HUES64 (cell line): ENCODE measurements at regions not wholly inside any gene's neighbourhood (a gene's known extent, or its start where the extent isn't known, plus 50 kb on each side); places are given as distances from the start of the nearest gene placed in this dataset.

ENCODE experiments used
- H3K27ac ChIP-seq: 2 replicates; pipeline ENCODE4 v1.7.0; 2013; ENCODE audit warnings: low read depth, low read length, inconsistent platforms
- H3K27me3 ChIP-seq: 2 replicates; pipeline ENCODE4 v1.6.1; 2013; ENCODE audit warnings: mild to moderate bottlenecking, low read length; ENCODE audit not compliant: insufficient read depth
- H3K36me3 ChIP-seq: 2 replicates; pipeline ENCODE4 v1.6.1; 2013; ENCODE audit warnings: mild to moderate bottlenecking, low read length; ENCODE audit not compliant: insufficient read depth
- H3K4me1 ChIP-seq: 2 replicates; pipeline ENCODE4 v1.6.1; 2013; ENCODE audit warnings: mild to moderate bottlenecking, low read length, moderate library complexity; ENCODE audit not compliant: insufficient read depth
- H3K4me3 ChIP-seq: 2 replicates; pipeline ENCODE4 v1.5.1; 2013; ENCODE audit warnings: mild to moderate bottlenecking, low read length, moderate library complexity
- H3K9ac ChIP-seq: 2 replicates; pipeline ENCODE4 v1.6.1; 2013; ENCODE audit warnings: mild to moderate bottlenecking, low read depth, low read length
- H3K9me3 ChIP-seq: 2 replicates; pipeline ENCODE4 v1.6.1; 2013; ENCODE audit warnings: low read depth, low read length; ENCODE audit not compliant: insufficient read depth
- WGBS: fragments of 150-250, 120-280 bp; methylation state at CpG from one replicate; pipeline ENCODE4 v1.1.7; 2013; ENCODE audit warnings: missing lambda C conversion rate; 5-methylcytosine and 5-hydroxymethylcytosine counted together

GRCh38 chr3:20857636-20858035 is 671.6 kb upstream of the SGO1 start:
- no peaks in the 10 kb centered on the region for H3K36me3 ChIP-seq
- H3K9ac ChIP-seq: no peak overlapping the region
- H3K4me1 ChIP-seq: peaks cover 36% of the 10 kb centered on the region
- H3K27me3 ChIP-seq: no peaks in the 10 kb centered on the region; the same call in 1 of the 2 replicates
- WGBS: 85% methylated on average over 2 of the region's 2 CpGs
- H3K27ac ChIP-seq: no peak overlapping the region
- no peak overlapping the region for H3K4me3 ChIP-seq
- H3K9me3 ChIP-seq: no peaks in the 10 kb centered on the region

GRCh38 chr3:20853890-20854289 is 667.9 kb upstream of the SGO1 start:
- Histone ChIP-seq H3K36me3 (no peaks in the 10 kb centered on the region), H3K9me3 (no peaks in the 10 kb centered on the region), H3K4me3 (no peak overlapping the region), H3K4me1 (peaks cover 26% of the 10 kb centered on the region), H3K27ac (no peak overlapping the region; the same call in 1 of the 2 replicates), H3K9ac (no peak overlapping the region), H3K27me3 (no peaks in the 10 kb centered on the region; the same call in 1 of the 2 replicates)
- WGBS: 37% methylated on average over 1 of the region's 1 CpG

- H3K9ac ChIP-seq: no peak overlapping the region
- H3K36me3 ChIP-seq: no peaks in the 10 kb centered on the region
- no peaks in the 10 kb centered on the region; the same call in 1 of the 2 replicates for H3K27me3 ChIP-seq
- H3K4me1 ChIP-seq: peaks cover 14% of the 10 kb centered on the region; the same call in 1 of the 2 replicates
- H3K4me3 ChIP-seq: no peak overlapping the region
- WGBS: 94% methylated on average over 2 of the region's 2 CpGs
- no peaks in the 10 kb centered on the region for H3K9me3 ChIP-seq
- no peak overlapping the region for H3K27ac ChIP-seq
Measured at GRCh38 chr3:20852712-20853111, 666.7 kb upstream of the SGO1 start.

GRCh38 chr3:20849975-20850374 is 664.0 kb upstream of the SGO1 start:
- H3K9ac ChIP-seq: no peak overlapping the region
- no peak overlapping the region for H3K4me3 ChIP-seq
- WGBS: 96% methylated on average over 5 of the region's 5 CpGs
- H3K36me3 ChIP-seq: no peaks in the 10 kb centered on the region
- no peaks in the 10 kb centered on the region for H3K9me3 ChIP-seq
- peaks cover 24% of the 10 kb centered on the region for H3K4me1 ChIP-seq
- no peak overlapping the region for H3K27ac ChIP-seq
- no peaks in the 10 kb centered on the region; the same call in 1 of the 2 replicates for H3K27me3 ChIP-seq

DNA sequence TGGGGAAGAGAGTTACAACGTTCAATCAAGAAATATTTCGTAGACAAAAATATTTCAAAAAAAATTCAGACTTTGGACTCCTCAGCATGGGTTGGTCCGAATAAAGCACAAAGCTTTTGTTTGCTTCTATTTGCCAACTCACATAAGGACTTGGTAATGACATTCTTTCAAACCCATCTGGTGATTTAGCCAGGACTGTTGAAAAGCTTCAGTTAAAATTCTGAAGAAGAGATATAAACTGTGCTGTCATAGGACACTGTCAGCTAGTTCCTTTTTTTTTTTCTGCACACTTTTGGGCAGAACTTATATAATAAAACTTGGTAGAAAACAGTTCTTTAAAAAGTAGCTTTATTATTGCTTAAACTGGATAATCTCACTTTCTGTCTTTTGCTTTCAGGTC is 660.8 kb upstream of the SGO1 start:
- Histone ChIP-seq H3K9me3 (no peaks in the 10 kb centered on the region), H3K4me3 (no peak overlapping the region), H3K4me1 (peaks cover 16% of the 10 kb centered on the region), H3K9ac (no peak overlapping the region), H3K27ac (no peak overlapping the region), H3K27me3 (no peaks in the 10 kb centered on the region), H3K36me3 (no peaks in the 10 kb centered on the region)
- WGBS: 94% methylated on average over 3 of the region's 3 CpGs

DNA sequence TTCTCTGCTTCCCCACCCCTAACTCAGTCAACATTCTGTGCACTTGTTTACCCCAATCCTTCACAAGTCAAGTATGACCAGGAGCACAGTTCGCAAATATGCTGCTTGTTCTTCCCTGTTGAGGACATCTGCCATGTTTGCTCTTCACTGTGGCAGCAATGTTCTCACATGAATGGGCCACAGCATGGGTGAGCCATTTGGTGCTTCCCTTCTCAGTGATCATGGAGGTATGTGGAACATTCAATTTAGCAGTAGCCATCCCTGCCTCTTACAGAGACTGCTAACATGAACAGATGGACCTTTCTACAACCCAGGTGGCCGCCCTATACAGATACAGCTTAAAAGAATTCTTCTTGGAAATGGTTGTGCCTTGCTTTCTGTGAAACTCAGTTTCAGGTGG is 660.1 kb upstream of the SGO1 start:
- H3K4me1 ChIP-seq: peaks cover 16% of the 10 kb centered on the region
- WGBS: 95% methylated on average over 2 of the region's 2 CpGs

DNA sequence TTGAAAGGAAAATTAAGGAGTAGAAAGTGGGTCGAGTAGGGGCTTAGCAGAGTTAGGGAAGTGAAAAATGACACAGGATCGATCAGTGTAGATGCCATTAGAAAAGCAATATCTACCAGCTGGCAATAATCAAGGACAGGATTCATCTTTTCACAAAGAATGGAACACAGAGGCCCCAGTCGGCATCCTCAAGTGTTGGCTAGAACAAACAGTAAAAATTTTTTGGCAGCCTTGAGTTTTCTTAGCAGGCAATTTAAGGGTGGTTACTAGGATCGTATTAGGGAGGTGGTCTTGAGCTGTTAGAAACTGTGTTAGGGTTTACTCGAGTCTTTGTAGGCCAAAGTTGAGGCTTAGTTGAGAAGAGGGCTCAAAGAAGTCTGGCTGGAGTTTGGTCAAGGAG is 658.8 kb upstream of the SGO1 start:
- no peak overlapping the region for H3K4me3 ChIP-seq
- H3K27me3 ChIP-seq: no peaks in the 10 kb centered on the region

More for the DNA sequence above, 660.1 kb upstream of the SGO1 start:
- H3K36me3 ChIP-seq: no peaks in the 10 kb centered on the region
- no peak overlapping the region for H3K9ac ChIP-seq
- H3K27ac ChIP-seq: no peak overlapping the region
- H3K27me3 ChIP-seq: no peaks in the 10 kb centered on the region
- H3K4me3 ChIP-seq: no peak overlapping the region
- no peaks in the 10 kb centered on the region for H3K9me3 ChIP-seq

GRCh38 chr3:20842594-20843436 is 656.8 kb upstream of the SGO1 start:
- Histone ChIP-seq H3K27ac (no peak overlapping the region), H3K36me3 (no peaks in the 10 kb centered on the region), H3K9ac (no peak overlapping the region), H3K4me3 (no peak overlapping the region), H3K9me3 (no peaks in the 10 kb centered on the region), H3K27me3 (no peaks in the 10 kb centered on the region), H3K4me1 (peaks cover 11% of the 10 kb centered on the region)
- 97% methylated on average over 2 of the region's 3 CpGs for WGBS

More for the DNA sequence above, 658.8 kb upstream of the SGO1 start:
- Histone ChIP-seq H3K27ac (no peak overlapping the region), H3K9ac (no peak overlapping the region), H3K4me1 (peaks cover 13% of the 10 kb centered on the region), H3K36me3 (no peaks in the 10 kb centered on the region), H3K9me3 (no peaks in the 10 kb centered on the region)
- 90% methylated on average over 5 of the region's 5 CpGs for WGBS

DNA sequence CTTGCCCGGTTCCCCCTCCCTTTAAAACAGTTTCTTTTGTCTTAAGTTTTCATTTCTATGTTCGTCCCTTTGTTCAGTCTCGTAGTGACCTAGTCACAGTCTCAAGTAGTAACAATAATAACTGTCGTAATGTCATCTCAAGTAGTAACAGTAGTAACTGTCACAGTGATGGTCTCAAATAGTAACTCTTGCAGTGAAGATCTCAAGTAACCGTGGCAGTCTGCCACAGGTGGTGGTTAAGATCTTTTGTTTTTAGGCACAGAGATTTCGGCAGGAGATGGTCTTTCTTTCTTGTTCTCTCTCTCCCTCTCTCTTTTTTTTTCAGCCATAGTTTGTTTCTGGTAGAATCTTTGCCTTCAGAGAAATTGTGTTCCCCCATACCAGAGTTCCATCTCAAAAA is 656.0 kb upstream of the SGO1 start:
- Histone ChIP-seq H3K4me1 (peaks cover 11% of the 10 kb centered on the region), H3K9ac (no peak overlapping the region), H3K27me3 (no peaks in the 10 kb centered on the region), H3K9me3 (no peaks in the 10 kb centered on the region), H3K4me3 (no peak overlapping the region), H3K36me3 (no peaks in the 10 kb centered on the region), H3K27ac (no peak overlapping the region)
- WGBS: 83% methylated on average over 6 of the region's 6 CpGs

DNA sequence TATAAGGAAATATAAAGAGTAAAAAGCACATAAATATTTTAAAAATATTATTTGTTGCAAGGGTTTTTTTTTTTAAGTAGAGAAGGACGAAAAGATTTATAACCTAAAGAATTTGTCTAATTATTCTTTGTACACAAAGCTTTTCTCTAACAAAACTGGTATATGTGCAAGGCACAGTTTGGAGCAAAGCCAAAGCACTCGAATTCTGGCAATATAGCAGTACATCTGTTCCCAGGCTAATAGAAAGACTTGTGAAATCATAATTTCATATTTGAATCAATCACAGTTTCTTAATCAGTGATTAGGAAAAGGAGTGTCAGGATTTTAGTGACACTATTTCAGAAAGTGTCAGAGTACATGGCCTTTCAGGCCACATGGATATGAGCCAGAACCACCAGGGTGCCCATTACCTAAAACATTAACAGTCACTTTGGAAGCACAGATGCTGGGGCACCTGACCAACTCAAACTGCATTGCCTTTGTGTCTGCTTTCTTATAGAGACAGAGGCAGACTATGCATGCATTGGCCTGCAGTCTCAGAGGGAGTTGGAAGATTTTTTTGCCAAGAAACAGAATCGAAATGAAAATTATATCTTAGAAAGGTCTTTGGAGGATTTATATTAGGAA is 651.8 kb upstream of the SGO1 start:
- 93% methylated on average over 2 of the region's 3 CpGs for WGBS
- Histone ChIP-seq H3K27me3 (no peaks in the 10 kb centered on the region), H3K4me3 (no peak overlapping the region), H3K9me3 (no peaks in the 10 kb centered on the region), H3K27ac (no peak overlapping the region), H3K4me1 (no peaks in the 10 kb centered on the region), H3K36me3 (no peaks in the 10 kb centered on the region), H3K9ac (no peak overlapping the region)

GRCh38 chr3:20836801-20837200 is 650.8 kb upstream of the SGO1 start:
- 100% methylated on average over 1 of the region's 2 CpGs for WGBS
- Histone ChIP-seq H3K9me3 (no peaks in the 10 kb centered on the region), H3K9ac (no peak overlapping the region)

More at GRCh38 chr3:20836801-20837200, 650.8 kb upstream of the SGO1 start:
- Histone ChIP-seq H3K36me3 (no peaks in the 10 kb centered on the region), H3K27ac (no peak overlapping the region), H3K27me3 (no peaks in the 10 kb centered on the region), H3K4me1 (no peaks in the 10 kb centered on the region), H3K4me3 (no peak overlapping the region)
